PC-9 (cell line): ENCODE measurements at regions not wholly inside any gene's neighbourhood (a gene's known extent, or its start where the extent isn't known, plus 50 kb on each side); places are given as distances from the start of the nearest gene placed in this dataset.

ENCODE experiments used
- BruUV-seq: library from RNA; stranded (reverse); fragments of 400-500 nt; replicated peaks from 2 replicates; lab custom pipeline; 2021; lab: Mats Ljungman, UMichigan
- CTCF ChIA-PET: fragments of 300-600 bp; sonication (Branson Sonifier 250); formaldehyde crosslinking; loops from one replicate; lab custom pipeline; 2022; ENCODE audit warnings: antibody characterized with exemption; lab: Charles Lee
- POLR2A ChIA-PET: fragments of 300-600 bp; sonication (Branson Sonifier 250); formaldehyde crosslinking; loops from one replicate; lab custom pipeline; 2022; ENCODE audit warnings: antibody characterized with exemption; ENCODE audit not compliant: unreplicated experiment; lab: Charles Lee
- DNase-seq, 2 experiments: peaks; one replicate each; pipeline versions ENCODE4 v3.0.0 to v3.0.0-alpha.2; 2015 to 2022; ENCODE audit warnings: mixed read lengths in 1 of 2
- H2AFZ ChIP-seq: fragments of 200-600 bp; sonication (generic); 2 replicates; pipeline ENCODE4 v1.8.1; 2017; ENCODE audit warnings: antibody characterized with exemption
- H3F3A ChIP-seq: fragments of 200-600 bp; sonication (generic); 2 replicates; pipeline ENCODE4 v1.8.1; 2017; ENCODE audit warnings: antibody characterized with exemption, mild to moderate bottlenecking, low read depth; ENCODE audit not compliant: insufficient read depth
- H3K27ac ChIP-seq: fragments of 200-600 bp; sonication (generic); 2 replicates; pipeline ENCODE4 v1.6.1; 2016; ENCODE audit warnings: mixed run types
- H3K27me3 ChIP-seq: fragments of 200-600 bp; sonication (generic); 2 replicates; pipeline ENCODE4 v1.6.1; 2016; ENCODE audit warnings: low read depth, mixed run types; ENCODE audit not compliant: insufficient read depth
- H3K36me3 ChIP-seq: fragments of 200-600 bp; sonication (generic); 2 replicates; pipeline ENCODE4 v1.6.1; 2016; ENCODE audit warnings: low read depth, mixed run types
- H3K4me1 ChIP-seq: fragments of 200-600 bp; sonication (generic); replicated peaks from 2 replicates; pipeline ENCODE4 v1.6.1; 2016; ENCODE audit warnings: mixed run types; ENCODE audit not compliant: insufficient read depth
- H3K4me2 ChIP-seq: fragments of 200-600 bp; sonication (generic); 2 replicates; pipeline ENCODE4 v1.6.1; 2017; ENCODE audit warnings: mixed run types
- H3K4me3 ChIP-seq: fragments of 200-600 bp; sonication (generic); 2 replicates; pipeline ENCODE4 v1.6.1; 2016; ENCODE audit warnings: mixed run types
- H3K79me2 ChIP-seq: fragments of 200-600 bp; sonication (generic); 2 replicates; pipeline ENCODE4 v1.6.1; 2017; ENCODE audit warnings: low read depth, mixed run types
- H3K9me2 ChIP-seq: fragments of 200-600 bp; sonication (generic); 2 replicates; pipeline ENCODE4 v1.8.1; 2017; ENCODE audit warnings: mild to moderate bottlenecking; ENCODE audit not compliant: insufficient read depth
- H3K9me3 ChIP-seq: fragments of 200-600 bp; sonication (generic); 2 replicates; pipeline ENCODE4 v1.8.1; 2016; ENCODE audit warnings: low read depth; ENCODE audit not compliant: insufficient read depth
- H4K20me1 ChIP-seq: fragments of 200-600 bp; sonication (generic); 2 replicates; pipeline ENCODE4 v1.8.1; 2017; ENCODE audit not compliant: insufficient read depth
- CTCF ChIP-seq: fragments of 200-600 bp; sonication (generic); conservative IDR thresholded peaks from 2 replicates; pipeline ENCODE4 v1.6.1; 2017; ENCODE audit warnings: mixed run types, antibody characterized with exemption, mild to moderate bottlenecking, moderate library complexity
- EZH2 ChIP-seq: fragments of 200-600 bp; sonication (generic); IDR thresholded peaks from 2 replicates; pipeline ENCODE4 v1.8.0; 2017; ENCODE audit warnings: antibody characterized with exemption, low read depth
- intact Hi-C: fragments of 100-400 bp; cut with micrococcal nuclease; formaldehyde crosslinking; loops from one replicate; pipeline ENCODE4 v1.10.0; 2022; ENCODE audit not compliant: unreplicated experiment

- Histone ChIP-seq H3K36me3 (no peaks in the 10 kb centered on the region), H4K20me1 (no peaks in the 10 kb centered on the region), H3K4me2 (no peak overlapping the region), H3K79me2 (no peaks in the 10 kb centered on the region), H3F3A (no peaks in the 10 kb centered on the region), H3K27me3 (no peaks in the 10 kb centered on the region), H3K27ac (no peak overlapping the region), H2AFZ (no peak overlapping the region), H3K9me2 (no peaks in the 10 kb centered on the region), H3K4me1 (no peaks in the 10 kb centered on the region), H3K9me3 (no peaks in the 10 kb centered on the region), H3K4me3 (no peak overlapping the region)
- no peak for DNase-seq
- TF ChIP-seq EZH2 (no peak), CTCF (no peak)
- intact Hi-C loops, result no loop called here
- ChIA-PET POLR2A (no interaction called here), CTCF (no interaction called here)
- BruUV-seq, result no TSS peak
Observed at GRCh38 chr16:51009813-51010212, 141.3 kb downstream of the SALL1 start.

DNA sequence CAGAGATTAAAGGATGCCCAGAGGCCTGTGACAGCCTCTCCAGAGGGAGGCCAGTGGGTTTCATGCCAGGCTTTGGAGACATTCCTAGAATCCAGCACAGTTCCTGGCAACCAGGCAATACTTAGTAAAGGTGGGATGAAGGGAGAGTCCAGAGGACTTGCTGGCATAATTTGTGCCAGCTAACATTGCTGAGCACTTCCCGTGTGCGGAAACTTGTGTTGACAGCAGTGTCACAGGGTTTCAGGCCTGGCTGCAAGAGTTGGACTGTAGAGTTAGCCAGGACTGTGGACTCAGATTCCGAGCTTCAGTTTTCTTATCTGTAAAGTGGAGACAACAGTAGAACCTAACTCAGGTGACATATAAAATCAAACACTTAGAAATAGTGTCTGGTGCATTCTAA lies 141.7 kb downstream of the SALL1 start:
- Histone ChIP-seq H3K4me1 (no peaks in the 10 kb centered on the region), H4K20me1 (no peaks in the 10 kb centered on the region), H3K4me3 (no peak overlapping the region), H3K36me3 (no peaks in the 10 kb centered on the region), H3K27me3 (no peaks in the 10 kb centered on the region), H3K27ac (no peak overlapping the region), H2AFZ (no peak overlapping the region), H3K9me3 (no peaks in the 10 kb centered on the region), H3K4me2 (no peak overlapping the region), H3K9me2 (no peaks in the 10 kb centered on the region), H3F3A (no peaks in the 10 kb centered on the region), H3K79me2 (no peaks in the 10 kb centered on the region)
- POLR2A ChIA-PET, result no interaction called here
- intact Hi-C loops, result no loop called here
- TF ChIP-seq CTCF (no peak), EZH2 (no peak)
- CTCF ChIA-PET, result no interaction called here
- no TSS peak for BruUV-seq
- DNase-seq, result no peak

DNA sequence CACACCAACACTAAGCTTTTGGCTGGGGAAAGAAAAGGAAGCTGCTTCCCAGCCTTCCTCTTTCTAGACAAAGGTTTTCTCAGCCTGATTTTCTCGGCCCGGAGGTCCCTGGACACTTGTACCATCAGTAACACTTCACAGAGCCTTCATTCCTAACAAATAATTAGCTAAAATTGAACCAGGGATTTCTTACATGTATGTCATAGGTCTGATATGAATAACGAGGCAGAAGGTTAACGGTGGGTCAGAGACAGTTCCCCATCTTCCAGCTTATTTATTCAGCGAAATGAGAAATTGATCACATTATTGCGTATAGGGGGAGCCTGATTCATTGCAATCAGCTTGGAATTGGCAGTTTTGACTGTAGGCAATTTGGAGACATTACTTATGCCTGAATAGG lies 142.5 kb downstream of the SALL1 start:
- Histone ChIP-seq H3K36me3 (no peaks in the 10 kb centered on the region), H3K27ac (no peak overlapping the region), H4K20me1 (no peaks in the 10 kb centered on the region), H3K79me2 (no peaks in the 10 kb centered on the region), H3K4me1 (no peaks in the 10 kb centered on the region), H3K4me2 (no peak overlapping the region), H3K4me3 (no peak overlapping the region), H3F3A (no peaks in the 10 kb centered on the region), H3K9me3 (no peaks in the 10 kb centered on the region), H3K27me3 (no peaks in the 10 kb centered on the region), H2AFZ (no peak overlapping the region), H3K9me2 (no peaks in the 10 kb centered on the region)
- DNase-seq, result no peak
- intact Hi-C loops, result no loop called here
- no peak for TF ChIP-seq EZH2
- TF ChIP-seq CTCF, result no peak
- ChIA-PET POLR2A (no interaction called here), CTCF (no interaction called here)
- no TSS peak for BruUV-seq
